BJ (cell line): ENCODE measurements at regions not wholly inside any gene's neighbourhood (a gene's known extent, or its start where the extent isn't known, plus 50 kb on each side); places are given as distances from the start of the nearest gene placed in this dataset.

Source experiments
- CTCF ChIA-PET: fragments of 350-600 bp; formaldehyde crosslinking; extraction: SDS; loops from one replicate; lab custom pipeline; 2021; ENCODE audit warnings: antibody characterized with exemption, inconsistent platforms; lab: Yijun Ruan, JAX
- POLR2A ChIA-PET: fragments of 300-600 bp; sonication (Branson Sonifier 250); formaldehyde crosslinking; extraction: SDS; loops from one replicate; lab custom pipeline; 2021; ENCODE audit warnings: antibody characterized with exemption; lab: Charles Lee
- DNase-seq: peaks from one replicate; pipeline ENCODE4 v3.0.0-alpha.2; 2011; ENCODE audit warnings: low read depth
- H3K27me3 ChIP-seq: 2 replicates; pipeline ENCODE4 v1.6.0; 2011; ENCODE audit warnings: low read length; ENCODE audit not compliant: control insufficient read depth, insufficient read depth
- H3K36me3 ChIP-seq: 2 replicates; pipeline ENCODE4 v1.5.1; 2011; ENCODE audit warnings: low read length; ENCODE audit not compliant: control insufficient read depth, insufficient read depth
- H3K4me3 ChIP-seq: 2 replicates; pipeline ENCODE4 v1.5.1; 2011; ENCODE audit warnings: low read depth, mild to moderate bottlenecking, control low read depth, low read length
- TF ChIP-seq, protein P1 (sequence below): IDR thresholded peaks from 2 replicates; pipeline ENCODE4 v1.5.1; 2011; ENCODE audit warnings: low read depth, mild to moderate bottlenecking, control low read depth, inconsistent platforms, low read length, moderate library complexity; ENCODE audit not compliant: insufficient read depth

DNA sequence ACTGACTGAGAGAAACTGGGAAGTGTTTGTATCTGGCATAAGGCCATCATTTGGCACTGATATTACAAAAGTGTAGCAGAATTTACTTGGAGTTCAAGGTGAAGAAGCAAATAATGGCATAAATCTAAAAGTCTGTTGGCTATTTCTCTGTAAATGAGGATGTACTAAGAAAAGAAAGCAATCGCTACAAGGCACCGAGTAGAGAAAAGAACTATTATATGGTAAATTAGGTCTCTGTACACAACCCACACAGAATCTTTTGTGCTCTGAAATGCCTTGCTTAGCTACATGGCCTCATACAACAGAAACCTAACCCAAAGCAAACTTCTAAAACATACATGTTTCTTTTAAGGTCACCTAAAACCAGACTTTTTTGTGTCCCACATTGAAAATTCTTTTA lies 290.1 kb upstream of the WWC1 start:
- POLR2A ChIA-PET: no interaction called here
- no peak for DNase-seq
- Histone ChIP-seq H3K36me3 (no peaks in the 10 kb centered on the region), H3K27me3 (no peaks in the 10 kb centered on the region), H3K4me3 (no peak overlapping the region)
- CTCF ChIA-PET: no interaction called here
- TF ChIP-seq, protein P1, sequence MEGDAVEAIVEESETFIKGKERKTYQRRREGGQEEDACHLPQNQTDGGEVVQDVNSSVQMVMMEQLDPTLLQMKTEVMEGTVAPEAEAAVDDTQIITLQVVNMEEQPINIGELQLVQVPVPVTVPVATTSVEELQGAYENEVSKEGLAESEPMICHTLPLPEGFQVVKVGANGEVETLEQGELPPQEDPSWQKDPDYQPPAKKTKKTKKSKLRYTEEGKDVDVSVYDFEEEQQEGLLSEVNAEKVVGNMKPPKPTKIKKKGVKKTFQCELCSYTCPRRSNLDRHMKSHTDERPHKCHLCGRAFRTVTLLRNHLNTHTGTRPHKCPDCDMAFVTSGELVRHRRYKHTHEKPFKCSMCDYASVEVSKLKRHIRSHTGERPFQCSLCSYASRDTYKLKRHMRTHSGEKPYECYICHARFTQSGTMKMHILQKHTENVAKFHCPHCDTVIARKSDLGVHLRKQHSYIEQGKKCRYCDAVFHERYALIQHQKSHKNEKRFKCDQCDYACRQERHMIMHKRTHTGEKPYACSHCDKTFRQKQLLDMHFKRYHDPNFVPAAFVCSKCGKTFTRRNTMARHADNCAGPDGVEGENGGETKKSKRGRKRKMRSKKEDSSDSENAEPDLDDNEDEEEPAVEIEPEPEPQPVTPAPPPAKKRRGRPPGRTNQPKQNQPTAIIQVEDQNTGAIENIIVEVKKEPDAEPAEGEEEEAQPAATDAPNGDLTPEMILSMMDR: no peak

DNA sequence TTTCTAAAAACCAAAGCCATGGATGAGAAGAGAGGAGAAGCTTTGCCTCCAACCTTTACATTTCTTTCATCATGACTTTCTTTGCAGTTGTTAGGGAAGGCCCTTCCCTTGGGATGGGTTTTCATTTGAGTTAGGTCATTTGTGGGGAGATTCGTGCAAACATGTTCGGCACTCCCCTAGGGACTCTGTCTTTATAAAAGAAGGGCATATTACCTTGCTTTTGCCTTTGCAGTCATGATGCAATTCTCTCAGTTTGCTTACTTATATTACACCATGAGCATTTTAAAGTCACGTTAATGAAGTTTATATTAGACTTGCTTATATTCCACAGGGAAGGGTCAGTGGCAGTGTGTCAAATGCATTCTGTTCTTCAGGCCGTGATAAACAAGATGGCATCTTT lies 289.3 kb upstream of the WWC1 start:
- no peak for DNase-seq
- Histone ChIP-seq H3K4me3 (no peak overlapping the region), H3K27me3 (no peaks in the 10 kb centered on the region), H3K36me3 (no peaks in the 10 kb centered on the region)
- CTCF ChIA-PET: no interaction called here
- TF ChIP-seq, protein P1: no peak
- POLR2A ChIA-PET: no interaction called here

DNA sequence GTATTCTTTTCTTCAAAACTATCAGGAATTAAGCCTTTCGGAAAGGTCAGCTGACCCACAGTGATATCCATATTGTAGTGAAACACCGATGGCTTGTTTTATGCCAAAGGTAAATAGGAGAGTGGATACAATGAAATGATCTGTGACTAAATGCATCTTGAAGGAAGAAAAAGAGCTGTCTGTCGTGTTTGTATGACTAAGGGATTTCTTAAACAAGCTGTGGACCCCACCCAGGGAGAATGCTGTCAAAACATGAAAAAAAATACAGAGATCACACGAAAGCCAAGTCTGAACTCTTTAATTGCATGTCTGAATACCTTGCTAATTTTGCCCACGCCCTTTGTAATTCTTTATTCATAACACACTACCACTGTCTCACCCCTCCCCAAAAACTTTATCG lies 286.4 kb upstream of the WWC1 start:
- CTCF ChIA-PET: interaction anchor here (1.5 kb wide), 1 partner anchor 18 kb away, joined by 3 read pairs; no protein-coding TSS in a partner anchor
- Histone ChIP-seq H3K4me3 (no peak overlapping the region), H3K36me3 (no peaks in the 10 kb centered on the region), H3K27me3 (no peaks in the 10 kb centered on the region)
- POLR2A ChIA-PET: no interaction called here
- TF ChIP-seq, protein P1: no peak
- DNase-seq: no peak

DNA sequence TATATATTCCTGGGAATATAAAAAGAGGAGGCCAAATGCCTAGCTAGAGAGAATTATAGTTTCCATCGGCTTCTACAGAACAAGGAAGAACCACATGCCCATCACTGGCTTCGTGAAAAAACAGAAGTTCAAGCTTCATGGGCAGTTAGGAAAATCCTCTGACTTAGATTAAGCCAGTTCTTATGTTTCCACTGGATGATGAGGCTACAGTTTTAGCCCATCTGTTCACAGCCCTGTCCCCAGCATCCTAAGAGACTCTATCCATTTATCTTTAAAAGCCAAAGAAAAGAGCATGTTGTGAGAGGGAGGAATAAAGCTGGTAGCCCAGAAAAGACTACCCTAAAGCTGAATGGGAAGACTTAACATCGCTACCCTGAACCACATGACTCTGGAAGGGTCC lies 285.5 kb upstream of the WWC1 start:
- no peak for DNase-seq
- Histone ChIP-seq H3K4me3 (no peak overlapping the region), H3K36me3 (no peaks in the 10 kb centered on the region), H3K27me3 (no peaks in the 10 kb centered on the region)
- CTCF ChIA-PET: interaction anchor here (1.5 kb wide), 1 partner anchor 17 kb away, joined by 3 read pairs; no protein-coding TSS in a partner anchor
- TF ChIP-seq, protein P1: no peak
- POLR2A ChIA-PET: no interaction called here

DNA sequence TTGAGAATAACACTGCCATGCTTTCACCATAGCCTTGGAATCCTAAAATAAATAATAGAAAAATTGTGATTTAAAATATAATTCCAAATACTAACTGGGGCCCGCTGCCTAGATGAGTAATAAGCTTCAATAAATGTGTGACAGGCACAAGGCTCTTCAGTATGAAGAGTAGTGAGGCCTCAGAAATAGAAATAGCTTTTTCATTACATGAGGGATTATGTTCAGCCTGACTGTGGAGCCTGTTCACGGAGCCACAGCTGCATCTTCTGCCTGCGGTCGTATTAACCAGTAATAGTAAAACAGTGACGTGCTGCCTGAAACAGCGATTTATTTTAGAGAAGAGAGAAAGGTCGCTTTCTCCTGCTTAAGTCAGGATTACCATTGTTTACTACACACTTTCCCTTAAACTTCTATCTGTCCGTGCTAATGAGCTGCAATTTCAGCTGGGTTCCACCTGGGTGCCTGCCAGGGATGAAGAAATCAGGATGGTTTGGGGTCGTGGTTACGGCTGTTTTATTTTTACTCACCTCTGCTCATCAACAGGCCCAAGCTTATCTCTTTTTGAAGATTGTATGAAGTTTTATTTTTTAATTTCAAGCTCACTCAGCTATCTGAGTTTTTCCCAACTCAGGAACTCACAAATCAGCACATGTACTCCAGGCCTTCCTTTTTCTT lies 284.9 kb upstream of the WWC1 start:
- DNase-seq: no peak
- H3K4me3 ChIP-seq: no peak overlapping the region
- no peaks in the 10 kb centered on the region for H3K36me3 ChIP-seq
- TF ChIP-seq, protein P1: no peak
- no peaks in the 10 kb centered on the region for H3K27me3 ChIP-seq
- CTCF ChIA-PET: interaction anchor here (1.5 kb wide), 1 partner anchor 17 kb away, joined by 3 read pairs; no protein-coding TSS in a partner anchor
- POLR2A ChIA-PET: interaction anchor here (0.6 kb wide), 1 partner anchor 112 kb away, joined by 3 read pairs; no protein-coding TSS in a partner anchor
